Body of pancreas (tissue), 4 donors: ENCODE measurements at regions not wholly inside any gene's neighbourhood (a gene's known extent, or its start where the extent isn't known, plus 50 kb on each side); places are given as distances from the start of the nearest gene placed in this dataset.
"Not testable (repeated sequence)": the region's sequence is repeated elsewhere in the genome, so short reads cannot be mapped to it uniquely, and the experiment has no call there.

Source experiments
- ATAC-seq: fragments of 150-250 bp; one replicate; pipeline ENCODE4 v1.9.1; 2016
- DNase-seq, 4 donors: peaks; one replicate each; pipeline ENCODE4 v3.0.0-alpha.2; 2019
- H3K27ac ChIP-seq, 4 donors: fragments of 200-600 bp; sonication (generic); 1 replicate in 3 of 4; 2 replicates in 1 of 4; pipeline versions ENCODE4 v1.5.1 to v1.6.1; 2016 to 2019; ENCODE audit warnings: mild to moderate bottlenecking in 1 of 4, mixed read lengths in 1 of 4, moderate library complexity in 1 of 4
- H3K27me3 ChIP-seq, 2 donors: fragments of 200-600 bp; sonication (generic); one replicate each; pipeline ENCODE4 v1.6.0; 2016; ENCODE audit warnings: mild to moderate bottlenecking in 1 of 2
- H3K36me3 ChIP-seq, 2 donors: fragments of 200-600 bp; sonication (generic); replicated peaks in 1 of 2; 2 replicates each; pipeline ENCODE4 v1.5.1; 2016; ENCODE audit warnings: low read depth in 2 of 2; ENCODE audit not compliant: insufficient read depth in 1 of 2
- H3K4me1 ChIP-seq: fragments of 200-600 bp; sonication (generic); one replicate; pipeline ENCODE4 v1.6.0; 2016
- H3K4me3 ChIP-seq, 2 donors: fragments of 200-600 bp; sonication (generic); 1 replicate in 1 of 2; 2 replicates in 1 of 2; pipeline ENCODE4 v1.5.1; 2016 to 2019
- H3K9me3 ChIP-seq, 3 donors: fragments of 200-600 bp; sonication (generic); 1 replicate in 2 of 3; 2 replicates in 1 of 3; pipeline ENCODE4 v1.5.1; 2016
- POLR2A ChIP-seq, 3 donors: fragments of 450-650 bp; IDR thresholded peaks; one replicate each; pipeline ENCODE4 v1.6.1; 2016; ENCODE audit warnings: antibody characterized with exemption in 3 of 3, mild to moderate bottlenecking in 2 of 3
- WGBS, 2 donors: methylation state at CpG; one replicate each; pipeline ENCODE4 v1.1.5; 2017; 5-methylcytosine and 5-hydroxymethylcytosine counted together
- intact Hi-C: fragments of 100-400 bp; cut with DNase I; formaldehyde crosslinking; loops from one replicate; pipeline ENCODE4 v1.15.1; 2023
- TF ChIP-seq, protein P1 (sequence below), 7 experiments: fragments of 450-650 bp in 4 of 7; fragments of 200-600 bp in 3 of 7; sonication (generic) in 3 of 7; IDR thresholded peaks; one replicate each; pipeline ENCODE4 v1.5.1; 2016 to 2019; ENCODE audit warnings: antibody characterized with exemption in 7 of 7

DNA sequence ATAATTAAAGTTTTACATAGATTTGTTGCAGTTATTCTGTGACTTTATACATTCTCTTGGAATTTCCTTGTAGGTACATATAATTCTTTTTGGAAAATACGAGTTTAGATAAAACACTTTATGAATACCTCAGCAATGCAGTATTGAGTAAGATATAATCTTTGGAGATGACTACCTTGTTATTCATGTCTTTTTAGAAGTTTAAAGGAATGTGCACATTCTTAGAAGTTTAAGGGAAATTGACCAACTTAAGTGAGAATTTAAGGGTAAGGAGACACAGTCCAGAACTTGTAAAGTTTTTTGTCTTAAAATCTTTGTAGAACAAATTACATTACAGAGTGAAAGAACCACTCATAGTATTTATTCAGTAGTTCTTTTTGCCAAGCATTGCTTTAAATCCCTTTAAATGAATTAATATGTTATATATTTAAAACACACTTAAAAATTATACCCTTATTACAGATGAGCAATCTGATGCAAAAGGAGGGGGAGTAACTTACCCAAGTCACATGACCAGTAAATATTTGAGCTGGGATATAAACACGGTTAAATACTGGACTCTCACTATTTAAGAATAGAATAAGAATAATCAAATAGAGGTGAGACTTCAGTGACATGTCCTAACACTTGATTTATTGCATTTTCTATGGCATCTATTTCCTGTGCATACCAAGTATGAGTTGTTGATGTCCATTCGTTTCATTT is 139.5 kb upstream of the FERD3L start:
- WGBS, 2 donors = 19 to 35% methylated on average over 3 of the region's 3 CpGs
- no peak for ATAC-seq

GRCh38 chr7:19284136-19284535 is 138.9 kb upstream of the FERD3L start:
- intact Hi-C loops = no loop called here
- Histone ChIP-seq H3K9me3 (no peaks in the 10 kb centered on the region), H3K4me1 (no peaks in the 10 kb centered on the region), H3K27me3 (no peaks in the 10 kb centered on the region), H3K36me3 (no peaks in the 10 kb centered on the region), H3K27ac (no peak overlapping the region), H3K4me3 (no peak overlapping the region)
- DNase-seq = no peak
- 15 to 25% methylated on average over 1 of the region's 1 CpG for WGBS, 2 donors
- no peak for TF ChIP-seq POLR2A (IDR thresholded peaks at IDR 0.05)
- TF ChIP-seq, protein P1, sequence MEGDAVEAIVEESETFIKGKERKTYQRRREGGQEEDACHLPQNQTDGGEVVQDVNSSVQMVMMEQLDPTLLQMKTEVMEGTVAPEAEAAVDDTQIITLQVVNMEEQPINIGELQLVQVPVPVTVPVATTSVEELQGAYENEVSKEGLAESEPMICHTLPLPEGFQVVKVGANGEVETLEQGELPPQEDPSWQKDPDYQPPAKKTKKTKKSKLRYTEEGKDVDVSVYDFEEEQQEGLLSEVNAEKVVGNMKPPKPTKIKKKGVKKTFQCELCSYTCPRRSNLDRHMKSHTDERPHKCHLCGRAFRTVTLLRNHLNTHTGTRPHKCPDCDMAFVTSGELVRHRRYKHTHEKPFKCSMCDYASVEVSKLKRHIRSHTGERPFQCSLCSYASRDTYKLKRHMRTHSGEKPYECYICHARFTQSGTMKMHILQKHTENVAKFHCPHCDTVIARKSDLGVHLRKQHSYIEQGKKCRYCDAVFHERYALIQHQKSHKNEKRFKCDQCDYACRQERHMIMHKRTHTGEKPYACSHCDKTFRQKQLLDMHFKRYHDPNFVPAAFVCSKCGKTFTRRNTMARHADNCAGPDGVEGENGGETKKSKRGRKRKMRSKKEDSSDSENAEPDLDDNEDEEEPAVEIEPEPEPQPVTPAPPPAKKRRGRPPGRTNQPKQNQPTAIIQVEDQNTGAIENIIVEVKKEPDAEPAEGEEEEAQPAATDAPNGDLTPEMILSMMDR (IDR thresholded peaks at IDR 0.05) = no peak
- no peak for ATAC-seq

More for the DNA sequence above, 139.5 kb upstream of the FERD3L start:
- no peak for DNase-seq
- Histone ChIP-seq H3K27ac (no peak overlapping the region), H3K4me3 (no peak overlapping the region), H3K36me3 (no peaks in the 10 kb centered on the region), H3K4me1 (no peaks in the 10 kb centered on the region), H3K9me3 (no peaks in the 10 kb centered on the region), H3K27me3 (no peaks in the 10 kb centered on the region)
- intact Hi-C loops = no loop called here
- no peak for TF ChIP-seq POLR2A (IDR thresholded peaks at IDR 0.05)
- TF ChIP-seq, protein P1 (IDR thresholded peaks at IDR 0.05) = no peak

DNA sequence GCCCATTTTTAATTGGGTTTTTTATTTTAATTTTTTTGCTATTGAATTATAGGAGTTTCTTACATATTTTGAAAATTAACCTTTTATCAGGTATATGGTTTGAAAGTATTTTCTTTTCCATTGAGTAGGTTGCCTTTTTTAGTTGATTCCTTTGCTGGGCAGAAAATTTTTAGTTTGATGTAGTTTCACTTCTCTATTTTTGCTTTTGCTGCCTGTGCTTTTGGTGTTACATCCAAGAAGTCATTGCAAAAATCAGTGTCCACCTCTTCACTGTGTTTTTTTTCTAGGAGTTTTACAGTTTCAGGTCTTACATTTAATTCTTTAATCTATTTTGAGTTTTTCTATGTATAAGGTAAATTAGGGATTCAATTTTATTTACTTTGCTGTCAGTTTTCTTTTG is 129.8 kb upstream of the FERD3L start:
- intact Hi-C loops = no loop called here
- no peaks in the 10 kb centered on the region for H3K27me3 ChIP-seq
- H3K4me3 ChIP-seq = no peak overlapping the region
- ATAC-seq (no peak), DNase-seq (no peak)
- H3K4me1 ChIP-seq = no peaks in the 10 kb centered on the region
- no peak overlapping the region for H3K27ac ChIP-seq
- no peaks in the 10 kb centered on the region for H3K36me3 ChIP-seq
- TF ChIP-seq POLR2A (IDR thresholded peaks at IDR 0.05) = no peak
- TF ChIP-seq, protein P1 (IDR thresholded peaks at IDR 0.05) = no peak
- no peaks in the 10 kb centered on the region for H3K9me3 ChIP-seq

GRCh38 chr7:19272329-19272728 is 127.1 kb upstream of the FERD3L start:
- DNase-seq, H3K27ac ChIP-seq, ATAC-seq, H3K36me3 ChIP-seq, intact Hi-C loops, H3K4me1 ChIP-seq, H3K4me3 ChIP-seq, H3K27me3 ChIP-seq, H3K9me3 ChIP-seq: not testable (repeated sequence)
- 73 to 82% methylated on average over 6 of the region's 6 CpGs for WGBS, 2 donors

DNA sequence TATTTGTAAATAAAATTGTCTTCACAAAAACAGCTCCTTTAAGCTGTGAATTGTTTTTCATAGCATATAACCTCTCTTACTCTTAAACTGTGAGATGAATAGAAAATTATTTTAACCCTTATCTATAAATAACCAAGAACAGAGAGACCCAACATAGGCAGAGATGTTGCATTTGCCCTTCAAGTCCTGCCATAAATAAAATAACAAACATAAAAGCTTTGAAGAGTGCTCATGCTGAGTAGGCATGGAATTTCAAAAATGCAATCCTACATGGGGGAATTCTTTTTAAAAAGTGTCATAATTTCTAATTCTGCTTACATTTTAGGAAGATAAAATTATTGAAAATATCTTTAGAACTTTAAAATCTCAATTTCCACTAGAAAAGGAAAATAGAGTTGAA is 124.1 kb upstream of the FERD3L start:
- H3K4me1 ChIP-seq = no peaks in the 10 kb centered on the region
- H3K36me3 ChIP-seq = no peaks in the 10 kb centered on the region
- intact Hi-C loops = no loop called here
- ATAC-seq (no peak), DNase-seq (no peak)
- H3K9me3 ChIP-seq = no peaks in the 10 kb centered on the region
- no peaks in the 10 kb centered on the region for H3K27me3 ChIP-seq
- H3K27ac ChIP-seq = no peak overlapping the region
- no peak overlapping the region for H3K4me3 ChIP-seq
- TF ChIP-seq, protein P1 (IDR thresholded peaks at IDR 0.05) = no peak
- TF ChIP-seq POLR2A (IDR thresholded peaks at IDR 0.05) = no peak
